Glutamatergic neuron (in vitro differentiated cells): ENCODE measurements at regions not wholly inside any gene's neighbourhood (a gene's known extent, or its start where the extent isn't known, plus 50 kb on each side); places are given as distances from the start of the nearest gene placed in this dataset.

Experiments
- DNase-seq: peaks from one replicate; pipeline ENCODE4 v3.0.0; 2022
- H3K27ac Mint-ChIP-seq: one replicate; pipeline ENCODE4 v1.8.0; 2020; ENCODE audit warnings: mild to moderate bottlenecking, mixed read lengths, inconsistent platforms; ENCODE audit not compliant: unreplicated experiment
- H3K27me3 Mint-ChIP-seq: one replicate; pipeline ENCODE4 v1.8.0; 2020; ENCODE audit warnings: mild to moderate bottlenecking, moderate library complexity, mixed read lengths, inconsistent platforms; ENCODE audit not compliant: unreplicated experiment
- H3K36me3 Mint-ChIP-seq: one replicate; pipeline ENCODE4 v1.8.0; 2020; ENCODE audit warnings: mild to moderate bottlenecking, mixed read lengths, inconsistent platforms; ENCODE audit not compliant: unreplicated experiment
- H3K4me1 Mint-ChIP-seq: one replicate; pipeline ENCODE4 v1.8.0; 2020; ENCODE audit warnings: mild to moderate bottlenecking, low read depth, mixed read lengths, inconsistent platforms; ENCODE audit not compliant: unreplicated experiment
- H3K4me3 Mint-ChIP-seq: one replicate; pipeline ENCODE4 v1.8.0; 2020; ENCODE audit warnings: mild to moderate bottlenecking, mixed read lengths, inconsistent platforms; ENCODE audit not compliant: unreplicated experiment
- H3K9me3 Mint-ChIP-seq: one replicate; pipeline ENCODE4 v1.8.0; 2020; ENCODE audit warnings: mild to moderate bottlenecking, moderate library complexity, mixed read lengths, inconsistent platforms; ENCODE audit not compliant: unreplicated experiment
- CTCF ChIP-seq: fragments of 200-600 bp; sonication (generic); IDR thresholded peaks from one replicate; pipeline ENCODE4 v1.5.0; 2021; ENCODE audit not compliant: partially characterized antibody, unreplicated experiment

DNA sequence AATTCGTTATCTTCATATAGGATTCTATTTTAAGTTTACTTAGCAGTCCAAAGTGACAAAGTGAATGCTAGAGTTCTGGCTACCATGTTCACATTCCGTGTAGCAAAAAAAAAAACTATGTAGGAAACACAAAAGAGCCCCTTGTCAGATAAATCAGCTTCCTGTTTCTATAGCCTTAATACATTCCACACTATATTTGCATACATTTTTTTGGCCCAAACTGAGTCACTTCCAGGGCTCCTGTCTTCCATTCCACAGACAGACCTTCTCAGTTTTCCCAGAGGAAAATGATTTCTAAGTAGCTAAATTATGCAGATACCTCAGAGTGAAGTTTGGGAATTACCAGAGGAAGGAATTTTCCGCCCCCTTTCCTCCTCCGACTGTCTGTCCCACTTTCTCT, 841.9 kb upstream of the HS3ST1 start:
- H3K27me3 Mint-ChIP-seq = no peaks in the 10 kb centered on the region
- H3K36me3 Mint-ChIP-seq = no peaks in the 10 kb centered on the region
- no peak for TF ChIP-seq CTCF
- no peaks in the 10 kb centered on the region for H3K9me3 Mint-ChIP-seq
- no peak for DNase-seq
- H3K4me1 Mint-ChIP-seq = no peaks in the 10 kb centered on the region
- H3K4me3 Mint-ChIP-seq = no peak overlapping the region
- no peak overlapping the region for H3K27ac Mint-ChIP-seq

- H3K27me3 Mint-ChIP-seq = peaks cover 2% of the 10 kb centered on the region
- H3K4me3 Mint-ChIP-seq = no peak overlapping the region
- H3K36me3 Mint-ChIP-seq = no peaks in the 10 kb centered on the region
- H3K9me3 Mint-ChIP-seq = no peaks in the 10 kb centered on the region
- no peaks in the 10 kb centered on the region for H3K4me1 Mint-ChIP-seq
- no peak overlapping the region for H3K27ac Mint-ChIP-seq
- no peak for TF ChIP-seq CTCF
- DNase-seq = no peak
Measured at GRCh38 chr4:12265554-12265953, 836.9 kb upstream of the HS3ST1 start.

GRCh38 chr4:12260453-12260852, 831.8 kb upstream of the HS3ST1 start:
- H3K4me3 Mint-ChIP-seq = no peak overlapping the region

GRCh38 chr4:12244973-12245372, 816.3 kb upstream of the HS3ST1 start:
- Mint-ChIP-seq H3K27ac (no peak overlapping the region), H3K27me3 (peaks cover 1% of the 10 kb centered on the region), H3K9me3 (peaks cover 1% of the 10 kb centered on the region), H3K36me3 (no peaks in the 10 kb centered on the region), H3K4me3 (no peak overlapping the region), H3K4me1 (peaks cover 2% of the 10 kb centered on the region)
- no peak for DNase-seq
- no peak for TF ChIP-seq CTCF

More at GRCh38 chr4:12260453-12260852, 831.8 kb upstream of the HS3ST1 start:
- Mint-ChIP-seq H3K36me3 (no peaks in the 10 kb centered on the region), H3K27me3 (peaks cover 2% of the 10 kb centered on the region), H3K4me1 (no peaks in the 10 kb centered on the region), H3K9me3 (no peaks in the 10 kb centered on the region), H3K27ac (no peak overlapping the region)
- no peak for DNase-seq
- no peak for TF ChIP-seq CTCF

GRCh38 chr4:12242354-12242753, 813.7 kb upstream of the HS3ST1 start:
- Mint-ChIP-seq H3K27me3 (peaks cover 2% of the 10 kb centered on the region), H3K9me3 (peaks cover 2% of the 10 kb centered on the region), H3K4me1 (peaks cover 2% of the 10 kb centered on the region), H3K27ac (no peak overlapping the region), H3K4me3 (no peak overlapping the region), H3K36me3 (no peaks in the 10 kb centered on the region)
- no peak for TF ChIP-seq CTCF
- no peak for DNase-seq
